GM19397 (cell line): ENCODE measurements at regions not wholly inside any gene's neighbourhood (a gene's known extent, or its start where the extent isn't known, plus 50 kb on each side); places are given as distances from the start of the nearest gene placed in this dataset.
A peak's percentile ranks its signal among the peaks of the same experiment; 100 is the strongest.
"Not testable (repeated sequence)": the region's sequence is repeated elsewhere in the genome, so short reads cannot be mapped to it uniquely, and the experiment has no call there.

Experiments used
- ATAC-seq: cut with Tn5 transposase; IDR thresholded peaks from one replicate; pipeline ENCODE4 v1.9.1; 2021; ENCODE audit warnings: mild to moderate bottlenecking, moderate library complexity; ENCODE audit not compliant: unreplicated experiment

DNA sequence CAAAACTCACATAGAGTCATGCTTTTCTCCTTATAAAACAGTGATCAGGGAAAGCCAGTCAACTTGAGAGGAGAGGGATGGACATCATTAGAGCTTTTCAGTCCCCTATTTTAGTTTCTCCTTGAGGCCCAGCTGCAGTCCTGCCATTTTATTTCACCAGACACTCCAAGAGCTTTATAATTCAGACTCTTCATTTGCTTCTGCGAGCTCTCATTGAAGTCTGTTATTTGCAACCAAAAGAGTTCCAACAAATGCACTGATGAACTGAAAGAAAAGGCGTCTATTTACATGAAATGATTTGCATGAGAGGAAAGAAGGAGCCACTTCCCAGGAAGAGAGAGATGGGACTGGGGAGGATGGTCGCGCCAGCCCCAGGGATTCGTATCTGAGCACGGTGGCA lies 86.8 kb downstream of the NDUFA12 start:
- ATAC-seq: no peak

- ATAC-seq: no peak
These were observed 93.8 kb downstream of the NDUFA12 start for GRCh38 chr12:94909663-94910062.

- not testable (repeated sequence) for ATAC-seq
These were observed 97.7 kb downstream of the NDUFA12 start for GRCh38 chr12:94905749-94906148.

DNA sequence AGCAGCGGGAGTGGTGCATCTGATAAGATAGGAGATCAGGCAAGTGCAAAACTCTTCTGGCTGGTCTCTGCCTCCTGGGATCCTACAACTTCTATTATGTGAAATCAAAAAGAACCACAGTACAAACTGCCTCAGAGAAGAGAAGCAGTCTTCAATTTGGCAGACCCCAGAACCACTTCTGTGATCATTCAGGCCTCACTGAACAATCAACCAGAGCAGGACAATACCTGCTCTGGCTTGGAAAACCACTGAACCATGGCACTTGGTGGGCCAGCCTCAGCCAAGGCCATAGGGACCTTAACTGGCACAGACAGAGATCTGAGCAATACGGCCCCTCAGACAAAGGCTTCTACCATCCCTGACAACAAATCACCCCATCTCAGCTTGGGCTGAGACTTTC lies 103.0 kb downstream of the NDUFA12 start:
- no peak for ATAC-seq

DNA sequence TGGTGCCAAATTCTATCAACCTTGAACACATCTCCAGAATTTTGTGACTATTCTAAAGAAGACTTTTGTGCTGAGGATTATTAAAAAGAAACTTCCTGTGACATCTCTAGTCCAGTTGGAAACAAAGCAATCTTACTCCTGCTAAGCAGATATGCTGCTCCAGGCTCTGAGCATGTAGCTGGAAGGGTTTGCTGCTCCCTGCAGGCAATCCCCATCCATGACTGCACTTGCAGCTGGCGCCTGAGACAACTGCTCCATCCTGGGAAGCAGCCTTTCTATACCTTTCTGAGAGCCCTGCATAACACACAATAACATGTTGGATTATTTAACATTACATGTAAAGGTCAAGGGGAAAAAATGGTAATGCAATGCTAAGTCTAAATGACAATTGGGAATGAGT lies 105.1 kb downstream of the NDUFA12 start:
- no peak for ATAC-seq

DNA sequence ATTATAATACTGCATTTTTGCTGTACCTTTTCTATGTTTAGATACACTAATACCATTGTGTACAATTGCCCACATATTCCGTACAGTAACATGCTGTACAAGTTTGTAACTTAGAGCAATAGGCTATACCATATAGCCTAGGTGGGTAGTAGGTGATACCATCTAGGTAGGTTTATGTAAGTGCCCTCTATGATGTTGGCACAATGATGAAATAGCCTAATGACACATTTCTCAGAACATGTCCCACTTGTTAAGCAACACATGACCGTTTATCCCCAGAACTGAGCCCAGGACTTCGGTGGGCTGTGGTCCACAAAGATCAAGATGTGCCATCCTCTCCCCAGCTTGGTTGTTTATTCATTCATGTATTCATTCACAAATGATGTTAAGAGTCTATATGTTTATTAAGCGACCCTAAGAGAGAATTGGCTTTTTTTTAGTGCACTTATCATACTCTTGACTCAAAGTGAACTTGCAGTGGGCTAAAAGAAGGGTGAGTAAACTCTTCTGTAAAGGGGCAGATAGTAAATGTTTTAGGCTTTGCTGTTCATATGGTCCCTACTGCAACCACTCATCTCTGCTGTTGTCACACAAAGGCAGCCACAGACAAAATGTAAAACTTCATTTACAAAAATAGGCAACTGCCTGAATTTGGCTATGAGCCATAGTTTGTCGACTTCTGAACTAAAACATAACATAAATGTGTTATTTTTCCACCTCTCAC lies 110.8 kb downstream of the NDUFA12 start:
- ATAC-seq: no peak

- no peak for ATAC-seq
These were observed 113.9 kb downstream of the NDUFA12 start for GRCh38 chr12:94889445-94890210.

DNA sequence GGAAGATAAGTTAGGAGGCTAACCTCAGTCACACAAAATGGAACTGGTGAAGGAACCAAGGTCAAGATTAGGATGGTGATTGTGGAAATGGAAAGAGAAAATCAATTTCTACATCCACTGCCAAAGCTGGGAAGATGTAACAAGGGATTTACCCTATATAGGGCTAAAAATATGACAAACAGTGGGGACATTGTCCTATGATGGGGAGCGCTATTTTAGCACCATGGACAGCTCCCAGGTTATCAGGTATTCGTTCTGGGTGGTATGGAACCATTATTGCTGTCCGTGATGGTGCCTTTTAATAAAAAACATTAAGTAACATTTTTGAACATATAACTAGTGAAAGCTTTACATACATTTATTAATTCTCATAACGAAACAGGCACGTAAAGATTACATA lies 124.0 kb downstream of the NDUFA12 start:
- no peak for ATAC-seq

- ATAC-seq: no peak
These were observed 128.0 kb downstream of the NDUFA12 start for GRCh38 chr12:94875525-94875924.

- ATAC-seq: no peak
These were observed 128.8 kb downstream of the NDUFA12 start for GRCh38 chr12:94874518-94875302.

- no peak for ATAC-seq
These were observed 129.6 kb downstream of the NDUFA12 start for GRCh38 chr12:94873734-94874517.

DNA sequence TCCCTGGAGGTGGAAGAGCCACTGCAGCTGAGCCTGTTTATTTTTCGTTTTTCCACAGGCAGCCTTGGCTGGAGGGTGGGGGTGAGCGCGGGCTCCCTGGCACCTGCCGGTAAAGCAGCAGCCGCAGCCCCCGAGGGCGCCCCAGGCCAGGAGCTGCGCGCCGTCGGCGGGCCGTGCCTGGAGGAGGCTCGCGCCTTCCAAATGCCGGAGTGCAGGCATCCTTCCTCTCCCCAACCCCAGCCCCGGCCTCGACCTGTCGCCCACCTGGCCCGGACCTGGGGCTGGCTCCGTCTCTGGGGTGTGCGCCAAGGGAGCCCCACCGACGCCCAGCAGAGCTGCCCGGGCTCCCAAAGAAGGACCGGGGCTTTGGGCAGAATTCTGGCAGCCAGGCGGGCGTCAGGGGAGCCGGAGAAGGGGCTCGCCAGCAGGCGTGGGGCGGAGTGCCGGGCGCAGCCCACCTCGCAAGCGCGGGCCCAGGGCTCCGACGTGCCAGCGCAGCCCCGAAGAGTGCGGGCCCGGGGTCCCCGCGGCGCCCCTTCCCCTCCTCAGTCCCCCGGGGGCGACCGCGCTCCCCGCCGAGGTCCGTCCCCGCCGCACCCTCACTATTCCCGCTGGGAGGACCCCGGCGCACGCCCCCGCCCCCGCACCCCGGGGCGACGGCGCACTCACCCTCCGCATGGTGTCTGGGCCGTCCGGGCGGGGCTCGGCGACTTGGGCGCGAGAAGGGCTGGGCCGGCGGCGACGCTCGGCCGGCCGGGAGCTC lies 130.3 kb downstream of the NDUFA12 start:
- ATAC-seq: peak; percentile 73

DNA sequence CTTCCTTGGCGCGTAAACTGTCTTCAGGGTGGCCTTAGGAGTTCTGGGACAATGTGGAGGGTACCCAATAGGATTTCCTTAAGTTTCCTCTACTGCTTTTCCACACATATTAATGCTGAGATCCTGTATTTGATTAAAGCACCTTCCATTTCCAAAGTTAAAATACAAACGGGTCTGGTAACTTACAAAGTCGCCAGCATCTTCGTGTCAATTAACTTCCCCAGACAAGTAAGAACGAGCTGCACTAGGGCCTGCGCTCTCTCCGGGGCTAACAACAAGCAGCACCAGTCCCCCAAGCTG lies 130.9 kb downstream of the NDUFA12 start:
- ATAC-seq: no peak

DNA sequence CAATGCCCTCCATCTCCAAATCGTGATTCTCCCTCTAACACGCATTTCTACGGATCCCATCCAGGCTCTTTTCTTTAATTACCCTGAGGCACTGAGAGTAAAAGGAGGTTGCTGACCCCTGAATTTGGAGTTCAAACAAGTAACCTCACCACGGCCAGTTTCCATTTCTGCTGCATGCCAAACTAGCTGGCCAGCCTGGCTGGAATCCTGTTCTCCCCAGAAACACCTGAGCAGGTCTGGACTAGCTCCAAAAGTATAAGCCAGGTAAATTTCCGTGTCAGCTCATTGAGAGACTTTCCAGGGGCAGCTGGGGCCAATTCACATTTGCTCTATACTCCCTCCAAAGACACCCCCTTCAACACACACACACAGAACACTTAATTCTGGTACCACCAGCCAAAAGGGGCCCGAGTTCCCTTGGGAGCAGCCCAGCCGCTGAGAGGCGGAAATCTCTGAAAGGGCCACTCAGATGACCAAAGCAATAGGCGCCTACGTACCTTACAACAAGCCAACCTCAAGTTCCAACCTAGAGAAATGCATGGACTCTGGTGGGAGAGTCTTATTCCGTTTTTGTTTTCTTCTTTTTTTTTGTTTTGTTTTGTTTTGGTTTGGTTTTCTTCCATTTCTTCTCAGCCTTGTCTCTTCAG lies 131.4 kb downstream of the NDUFA12 start:
- ATAC-seq: no peak

GRCh38 chr12:94870511-94870910 lies 133.0 kb downstream of the NDUFA12 start:
- no peak for ATAC-seq

DNA sequence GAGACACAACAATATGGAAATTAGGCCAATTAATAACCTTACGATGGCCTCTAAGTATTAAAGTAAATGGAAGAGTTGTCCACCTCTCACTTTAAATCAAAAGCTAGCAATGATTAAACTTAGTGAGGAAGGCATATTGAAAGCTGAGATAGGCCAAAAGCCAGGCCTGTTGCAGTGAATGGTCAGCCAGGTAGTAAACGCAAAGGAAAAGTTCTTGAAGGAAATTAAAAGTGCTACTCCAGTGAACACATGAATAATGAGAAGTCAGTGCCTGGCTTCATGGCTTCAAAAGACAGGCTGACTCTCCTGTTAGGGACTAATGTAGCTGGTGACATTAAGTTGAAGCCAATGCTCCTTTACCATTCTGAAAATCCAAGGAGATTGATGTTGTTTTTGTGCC lies 135.3 kb downstream of the NDUFA12 start:
- ATAC-seq: no peak

DNA sequence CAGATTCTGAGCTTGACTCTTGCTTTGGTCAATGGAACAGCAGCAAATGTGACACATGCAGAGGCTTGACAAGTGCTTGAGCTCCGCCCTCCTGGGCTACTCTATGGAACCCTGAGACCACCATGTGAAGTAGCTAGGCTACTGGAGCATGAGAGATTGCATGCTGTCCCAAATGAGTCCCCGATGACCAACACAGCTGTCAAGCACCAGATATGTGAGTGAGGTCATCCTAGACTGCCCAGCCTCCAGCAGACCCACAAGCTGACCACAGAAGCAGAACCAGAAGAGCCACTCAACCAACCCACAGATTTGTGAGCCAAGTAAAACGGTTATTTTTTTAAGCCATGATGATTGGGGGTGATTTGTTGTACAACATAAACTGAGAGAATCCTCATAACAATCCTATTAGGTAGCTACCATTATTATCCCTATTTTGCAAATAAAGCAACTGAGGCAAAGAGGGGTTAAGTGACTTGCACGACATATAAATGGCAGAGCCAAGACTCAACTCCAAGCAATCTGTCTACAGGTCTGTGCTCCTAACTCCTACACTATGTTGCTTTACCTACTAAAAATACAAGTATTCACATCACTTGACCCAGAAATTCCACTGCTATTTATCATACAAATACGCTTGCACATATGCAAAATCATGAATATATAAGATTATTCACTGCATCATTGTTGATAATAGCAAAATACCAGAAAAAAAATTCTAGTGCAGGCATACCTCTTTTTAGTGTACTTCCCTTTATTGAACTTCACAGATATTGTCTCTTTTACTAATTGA lies 136.2 kb downstream of the NDUFA12 start:
- no peak for ATAC-seq

DNA sequence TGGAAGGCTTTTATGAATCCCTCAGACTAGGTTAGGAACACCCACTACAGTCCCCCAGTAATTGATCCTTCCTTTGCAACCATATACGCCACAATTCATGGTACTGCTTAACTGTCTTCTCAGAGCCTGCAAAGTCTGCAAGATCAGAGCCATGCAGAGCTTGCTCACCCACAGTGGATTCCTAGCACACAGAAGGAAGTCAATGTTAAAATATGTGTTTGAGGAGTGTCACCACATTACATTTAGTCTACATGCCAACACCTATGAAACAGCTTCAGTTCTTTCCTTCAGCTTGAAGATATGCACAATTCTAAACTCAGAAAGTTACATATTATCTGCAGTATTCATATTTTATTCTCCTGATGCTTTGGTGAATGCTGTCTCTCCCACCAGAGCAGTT lies 138.5 kb downstream of the NDUFA12 start:
- ATAC-seq: no peak
